GM18502 (cell line): ENCODE measurements at regions not wholly inside any gene's neighbourhood (a gene's known extent, or its start where the extent isn't known, plus 50 kb on each side); places are given as distances from the start of the nearest gene placed in this dataset.
"Not testable (repeated sequence)": the region's sequence is repeated elsewhere in the genome, so short reads cannot be mapped to it uniquely, and the experiment has no call there.

Experiments used
- ATAC-seq: cut with Tn5 transposase; IDR thresholded peaks from one replicate; pipeline ENCODE4 v1.9.1; 2021; ENCODE audit warnings: mild to moderate bottlenecking; ENCODE audit not compliant: unreplicated experiment, poor library complexity

DNA sequence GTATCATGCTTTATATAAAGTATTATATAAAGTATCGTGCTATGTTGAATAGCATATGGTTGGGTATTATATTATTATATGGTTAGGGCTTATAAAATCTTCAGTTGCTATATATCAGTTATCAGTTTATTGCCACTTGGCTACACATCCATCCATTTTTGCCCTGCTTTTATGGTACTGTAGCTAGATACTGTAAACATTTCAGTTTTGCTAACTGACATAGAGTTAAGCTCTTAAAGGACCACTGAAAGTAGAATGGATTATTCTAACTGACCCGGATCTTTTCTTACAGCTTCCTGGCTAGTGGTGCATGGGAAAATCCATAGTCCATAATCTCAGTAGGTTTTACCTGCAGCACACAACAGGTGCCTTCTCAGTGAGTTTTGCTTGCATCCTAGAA lies 405.3 kb upstream of the LUZP2 start:
- ATAC-seq = no peak

DNA sequence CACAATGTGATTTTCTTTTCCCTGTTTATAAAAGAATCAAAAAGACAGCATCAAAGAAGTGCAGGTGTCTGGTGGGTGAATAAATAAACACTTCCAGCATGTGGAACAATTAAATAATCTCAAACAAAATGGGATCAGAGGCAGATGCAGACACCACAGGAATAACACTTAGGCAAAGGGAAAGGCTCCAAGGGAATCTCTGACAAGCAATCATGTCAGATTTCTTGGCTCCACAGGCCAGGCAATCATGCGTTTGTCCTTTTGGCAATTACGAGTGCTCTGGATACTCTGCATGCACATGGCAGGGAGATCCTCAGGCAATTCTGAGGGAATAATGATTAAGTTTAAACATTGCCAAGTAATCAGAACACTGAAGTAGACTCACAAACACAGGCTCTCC lies 403.5 kb upstream of the LUZP2 start:
- no peak for ATAC-seq

DNA sequence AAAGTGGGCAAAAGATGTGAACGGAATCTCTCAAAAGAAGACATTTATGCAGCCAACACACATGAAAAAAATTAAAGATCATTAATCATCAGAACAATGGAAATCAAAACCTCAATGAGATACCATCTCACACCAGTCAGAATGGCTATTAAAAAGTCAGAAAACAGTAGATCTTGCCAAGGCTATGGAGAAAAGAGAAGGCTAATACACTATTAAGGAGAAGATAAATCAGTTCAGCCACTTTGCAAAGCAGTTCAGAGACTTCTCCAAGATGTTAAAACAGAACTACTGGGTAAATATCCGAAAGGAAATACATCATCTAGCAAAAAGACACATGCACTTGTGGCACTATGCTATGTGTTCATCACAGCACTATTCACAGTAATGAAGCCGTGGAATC lies 388.2 kb upstream of the LUZP2 start:
- ATAC-seq = no peak

DNA sequence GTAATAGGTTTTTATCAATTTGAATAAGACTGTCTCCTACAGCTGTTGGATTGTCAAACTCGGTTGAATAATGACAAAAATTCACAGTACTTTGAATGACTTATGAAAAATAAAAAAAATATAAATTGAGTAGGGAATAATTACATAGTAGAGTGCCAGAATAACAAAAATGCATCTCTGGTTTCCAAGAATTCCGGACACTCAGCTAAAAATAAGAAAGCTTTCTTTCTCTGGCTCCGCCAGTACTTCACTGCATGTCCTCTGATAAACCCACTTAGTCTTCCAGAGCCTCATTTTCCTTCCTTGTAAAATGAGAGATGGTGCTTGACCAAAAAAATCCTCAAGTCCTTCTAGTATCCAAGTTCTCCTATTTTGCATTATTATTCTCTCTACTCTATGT lies 374.6 kb upstream of the LUZP2 start:
- ATAC-seq = no peak

DNA sequence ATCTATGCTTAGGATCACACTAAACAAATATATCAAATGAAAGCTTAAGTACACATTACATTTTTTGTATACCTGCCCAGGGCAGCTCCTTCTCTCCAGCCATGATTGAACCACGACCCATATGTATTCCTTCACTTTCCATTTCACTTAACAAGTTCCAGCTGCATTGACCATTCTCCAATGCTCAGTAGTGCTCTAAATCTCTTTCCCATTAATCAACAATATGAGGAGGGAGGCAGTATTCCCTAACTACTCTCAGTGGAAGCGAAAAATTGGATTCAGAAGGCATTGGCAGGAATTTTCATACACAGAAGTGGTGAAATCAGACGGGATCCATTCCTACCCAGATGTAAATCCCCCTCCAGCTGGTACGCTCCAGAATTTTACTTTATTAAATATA lies 372.0 kb upstream of the LUZP2 start:
- no peak for ATAC-seq

DNA sequence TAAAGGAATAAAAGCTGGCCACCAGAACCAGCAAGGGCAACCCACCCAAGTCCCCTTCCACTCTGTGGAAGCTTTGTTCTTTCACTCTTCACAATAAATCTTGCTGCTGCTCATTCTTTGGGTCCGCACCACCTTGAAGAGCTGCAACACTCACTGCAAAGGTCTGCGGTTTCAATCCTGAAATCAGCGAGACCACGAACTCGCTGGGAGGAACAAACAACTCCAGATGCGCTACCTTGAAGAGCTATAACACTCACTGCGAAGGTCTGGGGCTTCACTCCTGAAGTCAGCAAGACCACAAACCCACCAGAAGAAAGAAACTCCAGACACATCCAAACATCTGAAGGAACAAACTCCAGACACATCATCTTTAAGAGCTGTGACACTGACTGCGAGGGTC lies 365.2 kb upstream of the LUZP2 start:
- no peak for ATAC-seq

DNA sequence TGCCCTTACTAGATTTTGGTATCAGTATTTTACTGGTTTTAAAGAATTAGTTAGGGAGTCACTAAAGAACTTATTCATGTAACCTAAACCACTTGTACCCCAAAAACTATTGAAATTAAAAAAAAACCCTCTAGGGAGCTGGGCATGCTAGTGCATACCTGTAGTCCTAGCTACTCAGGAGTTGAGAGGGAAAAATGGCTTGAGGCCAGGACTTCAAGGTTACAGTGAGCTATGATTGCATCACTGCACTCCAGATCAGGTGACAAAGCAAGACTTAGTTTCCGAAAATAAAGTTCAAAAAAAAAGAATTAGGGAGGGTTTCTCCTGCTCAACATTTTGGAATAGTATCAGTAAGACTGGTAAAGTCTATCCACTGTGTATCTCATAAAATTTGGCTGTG lies 364.4 kb upstream of the LUZP2 start:
- no peak for ATAC-seq

DNA sequence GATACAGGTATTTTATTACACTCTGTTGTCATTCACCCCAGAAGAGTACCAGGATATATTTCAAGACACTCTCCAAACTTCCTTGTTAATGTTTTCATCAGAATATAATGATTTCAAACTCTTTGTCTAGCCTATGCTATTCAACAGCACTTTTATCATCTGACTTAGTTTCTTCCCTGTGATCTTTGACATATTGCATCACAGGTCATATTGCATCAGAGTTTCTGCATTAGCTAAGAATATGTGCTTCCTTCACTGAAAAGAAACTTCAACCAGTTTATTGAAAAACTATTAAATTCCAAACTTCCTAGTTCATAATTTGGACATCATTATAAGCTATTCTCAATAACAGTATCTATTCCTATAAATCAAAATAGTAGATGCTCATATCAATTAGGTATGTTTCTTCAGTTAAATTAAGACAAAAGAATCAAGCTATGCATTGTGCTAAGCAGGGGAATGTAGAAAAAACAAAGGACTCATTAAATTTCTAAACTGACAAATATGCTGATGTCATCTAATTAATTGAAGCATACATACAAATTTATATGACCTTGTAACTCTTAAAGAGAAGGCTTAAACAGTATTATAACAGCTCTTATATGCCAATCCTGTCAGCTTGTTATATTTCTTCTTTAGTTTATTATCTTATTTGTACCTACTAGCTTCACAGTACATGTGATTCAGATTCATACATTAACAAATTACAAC lies 361.8 kb upstream of the LUZP2 start:
- ATAC-seq = no peak

DNA sequence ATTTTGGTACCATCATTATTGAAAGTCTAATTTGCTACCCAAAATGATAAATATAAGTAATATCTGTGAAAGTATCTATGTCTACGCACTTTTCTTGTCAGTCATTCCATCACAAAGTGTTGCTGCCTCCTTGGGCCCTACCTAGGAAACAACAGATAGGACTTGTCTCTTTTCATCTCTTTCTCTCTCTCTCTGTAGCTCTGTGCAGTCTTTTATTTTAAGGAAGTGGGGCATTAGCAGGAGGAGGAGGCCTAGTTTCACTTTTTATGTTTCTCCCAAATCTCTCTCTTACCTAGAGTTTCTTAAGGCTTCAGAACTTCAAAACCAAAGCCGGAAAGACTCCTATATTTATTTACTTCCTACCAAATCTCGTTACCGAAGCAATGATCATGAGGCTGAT lies 354.8 kb upstream of the LUZP2 start:
- no peak for ATAC-seq

DNA sequence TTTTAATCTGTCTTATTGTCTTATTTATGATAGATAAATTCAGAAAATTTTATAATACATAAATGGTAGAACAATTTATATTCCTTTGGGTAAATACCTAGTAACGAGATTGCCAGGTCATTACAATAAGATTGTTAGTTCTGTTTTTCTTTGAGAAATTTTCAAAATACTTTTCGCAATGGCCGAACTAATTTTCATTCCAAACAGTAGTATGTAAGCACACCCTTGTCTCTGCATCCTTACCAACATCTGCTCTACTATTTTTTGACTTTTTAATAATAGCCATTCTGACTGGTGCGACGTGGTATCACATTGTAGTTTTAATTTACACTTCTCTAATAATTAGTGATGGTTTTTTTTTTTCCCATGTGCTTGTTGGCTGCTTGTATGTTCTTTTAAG lies 351.4 kb upstream of the LUZP2 start:
- ATAC-seq = no peak

DNA sequence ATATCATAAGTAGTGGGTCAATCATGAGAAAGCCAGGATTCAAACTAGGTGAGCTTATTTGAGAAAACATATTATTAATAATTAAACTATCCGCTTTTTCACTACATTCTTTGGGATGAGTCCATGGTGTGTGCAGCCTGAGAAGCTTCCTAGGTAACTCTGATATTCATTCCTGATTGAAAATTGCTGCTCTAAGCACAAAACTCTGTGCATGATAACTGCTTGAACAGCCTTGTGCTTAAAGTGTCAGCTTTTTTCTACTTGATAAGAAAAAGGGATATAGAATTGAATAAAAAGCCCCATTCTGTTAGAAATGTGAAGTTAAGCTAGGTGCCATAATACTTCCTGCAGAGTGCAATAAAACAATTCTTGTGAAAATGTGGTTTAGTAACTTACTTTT lies 343.5 kb upstream of the LUZP2 start:
- ATAC-seq = no peak

DNA sequence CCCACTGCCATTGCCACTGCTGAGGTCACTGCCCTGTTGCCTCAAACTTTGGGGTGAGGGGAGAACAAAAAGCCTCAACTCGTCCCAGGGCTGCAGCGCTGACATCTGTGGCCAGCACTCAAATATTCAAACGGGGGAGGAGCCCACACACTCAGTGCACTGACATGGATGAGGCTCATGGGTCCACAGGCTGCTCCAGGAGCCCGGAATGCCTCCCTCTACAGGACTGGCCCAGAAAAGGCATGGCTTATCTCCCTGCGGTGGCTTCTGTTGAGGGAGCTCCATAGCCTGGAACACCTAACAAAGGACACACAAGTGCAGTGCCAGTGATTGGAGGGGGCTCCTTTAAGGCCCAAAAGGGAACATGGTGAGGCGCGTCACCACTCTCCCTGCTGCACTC lies 341.1 kb upstream of the LUZP2 start:
- no peak for ATAC-seq

DNA sequence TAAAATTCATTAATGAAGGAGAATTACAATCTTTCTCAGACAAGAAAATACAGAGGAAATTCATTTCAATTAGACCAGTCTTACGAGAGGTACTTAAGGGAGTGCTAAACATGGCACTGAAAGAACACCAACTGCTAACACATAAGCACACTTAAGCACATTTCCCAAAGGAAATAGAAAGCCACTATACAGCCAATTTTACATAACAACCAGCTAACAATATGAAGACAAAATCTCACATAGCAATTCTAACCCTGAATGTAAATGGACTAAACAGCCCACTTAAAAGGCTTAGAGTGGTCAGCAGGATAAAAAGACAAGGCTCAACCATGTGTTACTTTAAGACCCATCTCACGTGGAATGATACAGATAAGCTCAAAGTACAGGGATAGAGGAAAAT lies 339.5 kb upstream of the LUZP2 start:
- no peak for ATAC-seq

DNA sequence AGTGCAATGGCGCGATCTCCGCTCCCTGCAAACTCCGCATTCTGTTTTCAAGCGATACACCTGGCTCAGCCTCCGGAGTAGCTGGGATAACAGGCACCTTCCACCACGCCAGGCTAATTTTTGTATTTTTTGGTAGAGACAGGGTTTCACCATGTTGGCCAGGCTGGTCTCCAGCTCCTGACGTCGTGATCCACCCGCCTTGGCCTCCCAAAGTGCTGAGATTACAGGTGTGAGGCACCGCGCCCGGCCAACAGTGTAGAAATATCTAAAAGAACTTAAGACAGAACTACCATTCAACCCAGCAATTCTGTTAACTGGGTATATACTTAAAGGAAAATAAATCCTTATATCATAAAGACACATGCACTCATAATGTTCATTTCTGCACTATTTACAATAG lies 335.3 kb upstream of the LUZP2 start:
- no peak for ATAC-seq

DNA sequence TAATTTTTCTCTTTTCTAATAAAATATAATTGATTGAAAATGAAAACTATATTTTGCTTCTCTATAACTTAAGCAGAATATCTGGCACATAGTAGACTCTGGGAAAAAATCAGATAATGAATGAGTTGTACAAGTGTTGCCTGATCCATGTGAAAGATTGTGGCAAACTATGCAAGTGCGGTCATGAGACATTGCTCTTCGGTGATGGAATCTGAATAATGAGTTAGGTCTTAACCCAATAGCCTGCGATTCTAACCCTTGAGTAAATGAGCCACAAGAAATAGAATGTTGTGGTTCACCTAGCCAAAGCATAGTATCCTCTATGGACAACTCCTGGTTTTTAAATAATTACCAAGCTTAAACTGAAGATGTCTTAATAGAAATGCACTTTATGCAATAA lies 333.7 kb upstream of the LUZP2 start:
- no peak for ATAC-seq

DNA sequence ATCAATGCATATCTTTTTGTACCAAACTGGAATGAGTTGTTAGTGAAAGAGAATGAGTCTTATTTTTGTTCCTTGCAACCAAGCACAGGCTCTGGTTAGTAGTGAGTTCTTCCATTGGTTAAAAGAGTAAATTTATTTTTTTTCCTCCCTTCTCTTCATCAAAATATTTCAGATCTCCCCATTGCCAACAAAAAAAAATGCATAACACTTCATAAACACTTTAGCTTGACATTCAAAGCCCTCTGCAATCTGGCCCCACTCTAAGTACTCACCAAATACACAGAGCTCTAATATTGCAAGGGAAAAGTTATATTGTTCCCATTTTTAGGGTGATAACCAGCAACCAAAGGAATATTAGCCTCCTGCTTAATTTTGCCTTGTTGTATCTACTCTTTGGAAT lies 333.0 kb upstream of the LUZP2 start:
- ATAC-seq = no peak

DNA sequence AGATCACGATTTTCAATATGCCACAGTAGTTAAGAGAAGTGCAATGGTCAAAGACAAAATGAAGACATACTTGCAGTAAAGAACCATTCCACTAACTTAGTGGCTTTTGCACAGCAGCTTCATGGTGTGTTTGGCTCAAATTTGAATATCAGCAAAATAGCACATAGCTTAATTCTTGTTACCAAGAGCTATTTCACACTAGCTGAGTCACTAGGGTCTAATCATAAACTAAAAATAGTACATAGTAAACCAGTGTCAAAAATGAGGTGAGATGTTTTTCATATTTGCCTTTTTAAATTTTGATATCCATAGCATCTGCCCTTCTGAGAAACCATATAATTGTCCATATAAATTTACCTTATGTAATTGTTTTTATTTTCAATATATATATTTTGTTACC lies 325.0 kb upstream of the LUZP2 start:
- ATAC-seq = no peak

DNA sequence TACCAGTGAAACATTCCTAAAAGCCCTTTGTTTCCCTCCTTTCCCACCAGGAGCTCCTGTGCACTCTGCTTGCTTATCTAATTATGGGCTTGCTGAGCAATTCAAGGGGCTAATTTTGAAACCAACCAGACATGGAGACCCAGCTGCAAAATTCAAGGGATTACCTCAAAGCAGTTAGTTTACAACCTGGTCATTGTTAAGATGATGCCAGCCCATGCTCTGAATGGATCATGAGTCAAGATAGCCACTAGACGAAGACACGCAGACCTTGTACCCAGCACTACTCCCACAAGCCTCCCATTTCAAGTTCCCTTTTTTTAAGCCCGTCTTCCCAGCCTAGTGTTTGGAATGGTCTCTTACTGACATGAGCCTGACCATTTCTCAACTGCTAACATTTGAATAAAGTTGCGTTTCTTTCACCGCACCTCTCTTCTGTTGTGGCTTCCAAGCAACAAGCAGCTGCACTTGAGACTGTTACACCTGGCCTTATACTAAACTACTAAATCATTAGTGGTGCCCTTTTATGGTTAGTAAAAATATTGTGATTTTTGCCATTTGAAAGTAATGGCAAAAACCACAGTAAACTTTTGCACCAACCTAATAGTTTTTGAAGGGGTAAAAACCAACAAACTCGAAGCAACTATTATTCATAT lies 315.3 kb upstream of the LUZP2 start:
- no peak for ATAC-seq

DNA sequence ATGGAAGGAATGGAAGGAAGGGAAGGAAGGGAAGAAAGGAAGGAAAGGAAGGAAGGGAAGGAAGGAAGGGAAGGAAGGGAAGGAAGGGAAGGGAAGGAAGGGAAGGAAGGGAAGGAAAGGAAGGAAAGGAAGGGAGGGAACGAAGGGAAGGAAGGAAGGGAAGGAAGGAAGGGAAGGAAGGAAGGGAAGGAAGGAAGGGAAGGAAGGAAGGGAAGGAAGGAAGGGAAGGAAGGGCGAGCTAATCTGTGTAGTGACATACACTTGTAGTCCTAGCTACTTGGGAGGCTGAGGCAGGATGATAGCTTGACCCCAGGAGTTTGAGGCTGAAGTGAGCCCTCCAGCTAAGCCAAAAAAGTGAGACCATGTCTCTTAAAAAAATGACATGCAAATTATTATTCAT lies 311.3 kb upstream of the LUZP2 start:
- not testable (repeated sequence) for ATAC-seq

DNA sequence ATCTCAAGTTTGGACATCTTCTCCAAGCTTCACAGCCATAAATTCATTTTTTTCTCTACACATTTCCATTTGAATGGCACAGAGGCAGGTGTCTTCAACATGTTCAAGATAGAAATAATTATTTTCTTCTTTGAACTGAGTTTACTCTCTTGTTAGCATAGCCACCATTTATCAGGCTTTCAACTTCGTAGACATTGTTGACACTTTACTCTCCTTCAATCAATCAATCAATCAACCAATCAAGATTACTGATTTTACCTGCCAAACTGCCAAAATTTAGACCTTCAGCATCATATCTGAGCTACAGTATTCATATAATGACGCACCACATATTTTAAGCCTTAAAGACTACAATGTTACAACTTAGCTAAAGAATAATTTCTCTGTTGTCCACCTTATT lies 300.1 kb upstream of the LUZP2 start:
- no peak for ATAC-seq

DNA sequence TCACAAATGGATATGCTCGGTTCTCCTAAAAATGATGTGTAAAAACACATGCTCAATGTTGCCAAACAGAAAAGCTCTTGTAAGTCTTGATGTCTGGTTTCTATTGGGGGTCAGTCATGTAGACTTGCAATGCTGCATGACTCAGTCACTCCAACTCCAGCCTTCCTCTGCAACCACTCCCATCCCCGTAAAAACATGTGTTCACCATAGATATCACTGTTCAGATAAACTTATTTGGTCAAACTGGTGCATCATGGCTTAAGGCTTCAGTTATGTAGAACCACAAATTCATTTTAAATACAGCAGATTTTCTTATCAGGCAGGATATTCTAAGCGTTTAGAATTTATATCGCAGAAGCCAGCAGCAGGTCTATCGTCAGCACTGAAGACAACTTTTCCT lies 298.4 kb upstream of the LUZP2 start:
- ATAC-seq = no peak

DNA sequence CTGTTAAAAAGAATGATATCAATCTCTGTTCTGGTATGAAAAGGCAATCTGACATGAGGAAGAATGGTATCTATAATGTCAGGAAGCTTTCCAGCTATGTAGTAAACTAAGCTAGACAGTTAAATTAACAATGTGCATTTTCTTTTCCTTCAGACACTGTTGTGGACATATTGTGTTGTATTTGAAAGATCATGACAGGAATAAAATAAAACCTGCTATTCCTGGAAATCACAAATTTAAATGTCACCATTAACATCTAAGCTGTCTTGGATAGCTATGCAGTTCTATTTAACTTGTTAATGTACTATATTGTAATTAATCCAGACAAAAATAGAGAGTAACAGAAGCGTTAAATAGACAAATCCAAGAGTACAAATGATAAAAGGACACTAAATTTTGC lies 297.4 kb upstream of the LUZP2 start:
- no peak for ATAC-seq
